ENCODE measurements at regions not wholly inside any gene's neighbourhood (a gene's known extent, or its start where the extent isn't known, plus 50 kb on each side); places are given as distances from the start of the nearest gene placed in this dataset.

DNA sequence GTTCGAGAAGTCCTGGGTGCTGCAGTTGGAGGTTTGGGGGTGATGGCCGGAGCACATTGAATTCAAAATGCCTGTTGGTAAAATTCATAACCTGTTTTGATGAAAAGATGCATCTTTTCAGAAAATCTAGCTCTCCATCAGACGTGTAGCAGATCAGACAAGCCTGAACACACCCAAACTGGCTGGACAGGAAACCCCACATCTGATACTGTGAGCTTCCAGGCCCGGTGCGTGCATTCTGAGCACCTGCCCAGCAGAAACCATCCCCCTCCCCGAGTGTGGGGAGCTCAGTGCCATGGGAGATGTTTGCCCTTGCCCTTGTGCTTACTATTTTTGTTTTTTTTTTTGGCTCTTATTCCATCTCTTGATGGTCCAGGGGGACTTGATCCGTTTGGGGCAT is 417.1 kb downstream of the TCERG1L start:
- TF ChIP-seq, protein P1, sequence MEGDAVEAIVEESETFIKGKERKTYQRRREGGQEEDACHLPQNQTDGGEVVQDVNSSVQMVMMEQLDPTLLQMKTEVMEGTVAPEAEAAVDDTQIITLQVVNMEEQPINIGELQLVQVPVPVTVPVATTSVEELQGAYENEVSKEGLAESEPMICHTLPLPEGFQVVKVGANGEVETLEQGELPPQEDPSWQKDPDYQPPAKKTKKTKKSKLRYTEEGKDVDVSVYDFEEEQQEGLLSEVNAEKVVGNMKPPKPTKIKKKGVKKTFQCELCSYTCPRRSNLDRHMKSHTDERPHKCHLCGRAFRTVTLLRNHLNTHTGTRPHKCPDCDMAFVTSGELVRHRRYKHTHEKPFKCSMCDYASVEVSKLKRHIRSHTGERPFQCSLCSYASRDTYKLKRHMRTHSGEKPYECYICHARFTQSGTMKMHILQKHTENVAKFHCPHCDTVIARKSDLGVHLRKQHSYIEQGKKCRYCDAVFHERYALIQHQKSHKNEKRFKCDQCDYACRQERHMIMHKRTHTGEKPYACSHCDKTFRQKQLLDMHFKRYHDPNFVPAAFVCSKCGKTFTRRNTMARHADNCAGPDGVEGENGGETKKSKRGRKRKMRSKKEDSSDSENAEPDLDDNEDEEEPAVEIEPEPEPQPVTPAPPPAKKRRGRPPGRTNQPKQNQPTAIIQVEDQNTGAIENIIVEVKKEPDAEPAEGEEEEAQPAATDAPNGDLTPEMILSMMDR (conservative IDR thresholded peaks at IDR 0.05; ENCODE audit: low read length) = no peak
- TF ChIP-seq EZH2phosphoT487 (IDR thresholded peaks at IDR 0.05; ENCODE audit: borderline replicate concordance, low read depth, low read length) = no peak
